ENCODE measurements at regions not wholly inside any gene's neighbourhood (a gene's known extent, or its start where the extent isn't known, plus 50 kb on each side); places are given as distances from the start of the nearest gene placed in this dataset.
A peak's percentile ranks its signal among the peaks of the same experiment; 100 is the strongest.

DNA sequence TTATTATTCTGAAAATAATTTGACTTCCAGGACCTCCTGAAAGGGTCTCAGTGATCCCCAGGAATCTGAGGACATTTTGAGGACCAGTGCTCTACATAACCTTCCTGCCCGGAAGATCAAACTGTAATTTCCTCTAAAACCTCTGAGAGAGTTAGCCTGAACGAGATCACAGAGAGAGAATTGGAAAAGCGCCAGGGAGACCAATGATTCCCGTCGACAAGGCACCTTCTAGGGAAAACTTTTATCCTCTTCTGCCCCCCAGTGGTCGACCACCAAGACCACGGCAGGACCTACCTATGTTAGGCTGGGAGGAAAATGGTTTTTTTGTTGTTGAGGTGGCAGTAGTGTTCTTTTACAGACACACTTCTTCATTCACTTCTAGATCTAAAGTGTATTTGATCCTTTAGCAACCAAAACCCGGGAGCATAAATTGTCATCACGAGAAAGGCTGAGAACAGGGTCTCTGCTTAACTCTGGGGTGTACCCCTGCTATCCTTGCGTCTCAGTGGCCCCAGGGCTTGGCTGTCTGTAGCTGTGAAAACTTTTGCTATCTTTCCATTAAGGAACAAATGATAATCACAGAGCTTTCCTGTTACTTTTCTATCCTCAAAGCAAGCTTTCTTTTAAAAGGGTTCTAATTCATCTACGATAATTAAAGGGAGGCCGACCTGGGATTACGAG lies 62.9 kb upstream of the NID2 start:
- TF ChIP-seq YY1 (IDR thresholded peaks at IDR 0.05; ENCODE audit: low read depth): no peak
- peak; percentile 85 for TF ChIP-seq RAD21 (IDR thresholded peaks at IDR 0.05; ENCODE audit: low read depth)
- TF ChIP-seq FOXM1 (IDR thresholded peaks at IDR 0.05; ENCODE audit: borderline replicate concordance, low read depth): no peak
- no peak for TF ChIP-seq MAX (IDR thresholded peaks at IDR 0.05)
- TF ChIP-seq NFIC (IDR thresholded peaks at IDR 0.05): peak; percentile 74

DNA sequence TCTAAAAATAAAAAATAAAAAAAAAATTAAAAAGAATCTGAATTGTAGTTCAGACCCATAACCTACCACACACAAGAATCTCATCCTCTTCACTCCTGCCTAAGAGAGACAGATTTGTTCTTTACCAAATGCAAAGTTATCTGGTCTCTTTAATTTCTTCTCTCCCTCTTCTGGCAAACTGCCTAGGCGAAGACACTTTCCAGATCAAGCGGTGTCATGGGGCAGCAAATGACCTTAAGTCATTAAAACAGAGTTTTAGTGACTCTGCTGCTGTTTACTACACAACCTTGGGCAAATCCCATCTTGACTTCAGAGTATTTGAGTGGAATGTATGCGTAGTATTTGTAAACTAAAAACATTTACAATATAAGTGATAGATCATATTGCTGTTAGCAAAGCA lies 60.9 kb upstream of the NID2 start:
- TF ChIP-seq YY1 (IDR thresholded peaks at IDR 0.05; ENCODE audit: low read depth): no peak
- TF ChIP-seq TCF12 (IDR thresholded peaks at IDR 0.05; ENCODE audit: low read depth): no peak

- TF ChIP-seq, protein P1, sequence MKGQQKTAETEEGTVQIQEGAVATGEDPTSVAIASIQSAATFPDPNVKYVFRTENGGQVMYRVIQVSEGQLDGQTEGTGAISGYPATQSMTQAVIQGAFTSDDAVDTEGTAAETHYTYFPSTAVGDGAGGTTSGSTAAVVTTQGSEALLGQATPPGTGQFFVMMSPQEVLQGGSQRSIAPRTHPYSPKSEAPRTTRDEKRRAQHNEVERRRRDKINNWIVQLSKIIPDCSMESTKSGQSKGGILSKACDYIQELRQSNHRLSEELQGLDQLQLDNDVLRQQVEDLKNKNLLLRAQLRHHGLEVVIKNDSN (IDR thresholded peaks at IDR 0.05): no peak
- TF ChIP-seq YY1 (IDR thresholded peaks at IDR 0.05; ENCODE audit: low read depth) (no peak), MAX (IDR thresholded peaks at IDR 0.05) (no peak), CREB1 (IDR thresholded peaks at IDR 0.05; ENCODE audit: low read depth) (no peak), TAF1 (IDR thresholded peaks at IDR 0.05; ENCODE audit: low read depth) (no peak), CEBPB (IDR thresholded peaks at IDR 0.05) (no peak), REST (IDR thresholded peaks at IDR 0.05; ENCODE audit: low read depth) (no peak), TEAD4 (IDR thresholded peaks at IDR 0.05) (no peak), EP300 (IDR thresholded peaks at IDR 0.05; ENCODE audit: borderline replicate concordance) (no peak), EGR1 (IDR thresholded peaks at IDR 0.05) (no peak), NFIC (IDR thresholded peaks at IDR 0.05) (no peak), FOXM1 (IDR thresholded peaks at IDR 0.05; ENCODE audit: borderline replicate concordance, low read depth) (no peak), TCF12 (IDR thresholded peaks at IDR 0.05; ENCODE audit: low read depth) (no peak), ZBTB7A (IDR thresholded peaks at IDR 0.05; ENCODE audit: low read depth) (no peak)
Observed at GRCh38 chr14:52125885-52126284, 57.0 kb upstream of the NID2 start.

DNA sequence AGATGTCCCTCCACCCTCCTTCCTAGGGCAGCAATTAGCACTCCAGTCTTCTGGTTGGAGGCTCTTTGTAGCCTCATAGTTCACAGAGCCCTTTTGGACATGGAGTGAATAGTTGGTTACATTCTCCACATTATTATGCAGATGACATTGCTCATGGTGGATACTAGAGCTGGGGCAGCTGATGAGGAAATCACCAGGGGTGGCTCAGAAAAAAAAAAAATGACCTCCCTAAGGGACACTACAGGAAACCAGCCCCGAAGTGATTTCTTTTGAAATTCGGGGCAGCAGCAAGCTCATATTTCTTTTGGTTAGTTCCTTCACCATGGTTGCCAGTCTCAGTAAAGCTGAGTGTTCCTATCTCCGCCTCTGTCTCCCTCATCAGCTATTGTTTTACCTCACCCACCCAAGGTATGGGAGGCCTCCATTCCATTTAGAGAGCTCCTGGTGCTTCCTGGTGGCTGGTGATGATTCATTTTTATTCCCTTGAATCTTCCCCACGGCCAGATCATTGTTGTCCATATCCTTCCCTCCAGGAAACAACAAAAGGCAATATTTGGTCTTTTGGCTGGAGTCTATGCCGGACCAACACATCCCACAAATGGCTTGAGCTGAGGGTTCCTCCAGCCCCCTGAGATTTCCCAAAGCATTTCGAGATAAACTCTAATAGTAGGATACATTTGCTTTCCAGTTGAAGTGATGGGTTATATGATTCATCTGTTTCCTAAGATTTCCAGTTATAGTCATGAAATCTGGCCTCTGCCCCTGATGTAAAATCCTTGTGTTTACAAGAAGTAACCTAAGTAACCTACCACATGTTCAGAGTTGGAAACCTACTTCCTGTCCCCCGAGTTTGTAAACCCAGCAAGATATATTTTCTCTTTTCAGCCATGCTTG lies 56.2 kb upstream of the NID2 start:
- no peak for TF ChIP-seq TCF12 (IDR thresholded peaks at IDR 0.05; ENCODE audit: low read depth)
- no peak for TF ChIP-seq MAX (IDR thresholded peaks at IDR 0.05)
- no peak for TF ChIP-seq REST (IDR thresholded peaks at IDR 0.05; ENCODE audit: low read depth)
- TF ChIP-seq EGR1 (IDR thresholded peaks at IDR 0.05): no peak
- TF ChIP-seq CREB1 (IDR thresholded peaks at IDR 0.05; ENCODE audit: low read depth): no peak
- TF ChIP-seq EP300 (IDR thresholded peaks at IDR 0.05; ENCODE audit: borderline replicate concordance): no peak
- TF ChIP-seq, protein P1 (IDR thresholded peaks at IDR 0.05): no peak
- no peak for TF ChIP-seq CEBPB (IDR thresholded peaks at IDR 0.05)

- TF ChIP-seq REST (IDR thresholded peaks at IDR 0.05; ENCODE audit: low read depth): no peak
Observed at GRCh38 chr14:52121441-52121840, 52.6 kb upstream of the NID2 start.

Data from Ishikawa (cell line).